Caco-2 (cell line): ENCODE measurements at regions not wholly inside any gene's neighbourhood (a gene's known extent, or its start where the extent isn't known, plus 50 kb on each side); places are given as distances from the start of the nearest gene placed in this dataset.

ENCODE experiments used
- BruUV-seq: library from RNA; stranded (reverse); fragments of 400-500 nt; replicated peaks from 2 replicates; lab custom pipeline; 2021; lab: Mats Ljungman, UMichigan
- CTCF ChIA-PET: fragments of 300-600 bp; sonication (Branson Sonifier 250); formaldehyde crosslinking; loops from one replicate; lab custom pipeline; 2022; ENCODE audit warnings: antibody characterized with exemption; lab: Charles Lee
- POLR2A ChIA-PET: fragments of 300-600 bp; sonication (Branson Sonifier 250); formaldehyde crosslinking; loops from one replicate; lab custom pipeline; 2022; ENCODE audit warnings: antibody characterized with exemption; lab: Charles Lee
- DNase-seq, 2 experiments: peaks; one replicate each; pipeline versions ENCODE4 v3.0.0 to v3.0.0-alpha.2; 2020 to 2022
- H3K27me3 ChIP-seq: replicated peaks from 2 replicates; pipeline ENCODE4 v1.6.0; 2011; ENCODE audit warnings: low read length; ENCODE audit not compliant: control insufficient read depth, insufficient read depth
- H3K36me3 ChIP-seq: 2 replicates; pipeline ENCODE4 v1.5.1; 2011; ENCODE audit warnings: low read length; ENCODE audit not compliant: control insufficient read depth, insufficient read depth
- H3K4me1 ChIP-seq: fragments of 250-450 bp; sonication (Bioruptor Pico); 2 replicates; pipeline ENCODE4 v1.5.1; 2020; ENCODE audit warnings: mild to moderate bottlenecking
- H3K4me3 ChIP-seq: 2 replicates; pipeline ENCODE4 v1.5.1; 2011; ENCODE audit warnings: low read depth, mild to moderate bottlenecking, control low read depth, low read length
- H3K9me3 ChIP-seq: fragments of 250-450 bp; sonication (Bioruptor Pico); 2 replicates; pipeline ENCODE4 v1.5.1; 2020; ENCODE audit warnings: mild to moderate bottlenecking, moderate library complexity
- H3K27ac Mint-ChIP-seq: one replicate; pipeline ENCODE4 v1.8.0; 2022; ENCODE audit warnings: mixed read lengths; ENCODE audit not compliant: unreplicated experiment
- H3K27me3 Mint-ChIP-seq: one replicate; pipeline ENCODE4 v1.8.0; 2022; ENCODE audit warnings: mixed read lengths; ENCODE audit not compliant: insufficient read depth, unreplicated experiment
- H3K36me3 Mint-ChIP-seq: one replicate; pipeline ENCODE4 v1.8.0; 2022; ENCODE audit warnings: mild to moderate bottlenecking, mixed read lengths; ENCODE audit not compliant: insufficient read depth, unreplicated experiment
- H3K4me1 Mint-ChIP-seq: one replicate; pipeline ENCODE4 v1.8.0; 2022; ENCODE audit warnings: low read depth, mixed read lengths; ENCODE audit not compliant: unreplicated experiment
- H3K4me3 Mint-ChIP-seq: one replicate; pipeline ENCODE4 v1.8.0; 2022; ENCODE audit warnings: mild to moderate bottlenecking, moderate library complexity, mixed read lengths; ENCODE audit not compliant: unreplicated experiment
- H3K9me3 Mint-ChIP-seq: one replicate; pipeline ENCODE4 v1.8.0; 2022; ENCODE audit warnings: mixed read lengths; ENCODE audit not compliant: unreplicated experiment
- CTCF ChIP-seq, 2 experiments: fragments of 200-600 bp in 1 of 2; IDR thresholded peaks; 1 replicate in 1 of 2; 2 replicates in 1 of 2; pipeline versions ENCODE4 v1.5.1 to v1.8.0; 2011 to 2022; ENCODE audit warnings: antibody characterized with exemption in 1 of 2, control low read depth in 1 of 2, inconsistent platforms in 1 of 2, low read depth in 1 of 2, low read length in 1 of 2, mild to moderate bottlenecking in 1 of 2, moderate library complexity in 1 of 2; ENCODE audit not compliant: insufficient read depth in 1 of 2, severe bottlenecking in 1 of 2, unreplicated experiment in 1 of 2
- intact Hi-C: fragments of 100-400 bp; cut with micrococcal nuclease; formaldehyde crosslinking; loops from one replicate; pipeline ENCODE4 v1.10.0; 2022; ENCODE audit not compliant: unreplicated experiment

GRCh38 chr1:25027822-25028586 is 97.9 kb upstream of the RUNX3 start:
- no peaks in the 10 kb centered on the region for H3K9me3 ChIP-seq
- no peak for TF ChIP-seq CTCF (IDR thresholded peaks at IDR 0.05; ENCODE audit: insufficient read depth in 1 of 2, low read depth in 1 of 2, low read length in 1 of 2, severe bottlenecking in 1 of 2, unreplicated experiment in 1 of 2)
- BruUV-seq, result no TSS peak
- POLR2A ChIA-PET, result no interaction called here
- no peak overlapping the region for H3K27ac Mint-ChIP-seq
- DNase-seq, result no peak
- intact Hi-C loops, result no loop called here
- H3K27me3 ChIP-seq, result no peaks in the 10 kb centered on the region
- no peaks in the 10 kb centered on the region for H3K27me3 Mint-ChIP-seq
- no peaks in the 10 kb centered on the region for H3K9me3 Mint-ChIP-seq
- no peak overlapping the region for H3K4me3 ChIP-seq
- H3K36me3 Mint-ChIP-seq, result no peaks in the 10 kb centered on the region
- CTCF ChIA-PET, result no interaction called here
- H3K36me3 ChIP-seq, result no peaks in the 10 kb centered on the region
- no peaks in the 10 kb centered on the region for H3K4me1 ChIP-seq
- no peaks in the 10 kb centered on the region for H3K4me1 Mint-ChIP-seq
- no peak overlapping the region for H3K4me3 Mint-ChIP-seq

DNA sequence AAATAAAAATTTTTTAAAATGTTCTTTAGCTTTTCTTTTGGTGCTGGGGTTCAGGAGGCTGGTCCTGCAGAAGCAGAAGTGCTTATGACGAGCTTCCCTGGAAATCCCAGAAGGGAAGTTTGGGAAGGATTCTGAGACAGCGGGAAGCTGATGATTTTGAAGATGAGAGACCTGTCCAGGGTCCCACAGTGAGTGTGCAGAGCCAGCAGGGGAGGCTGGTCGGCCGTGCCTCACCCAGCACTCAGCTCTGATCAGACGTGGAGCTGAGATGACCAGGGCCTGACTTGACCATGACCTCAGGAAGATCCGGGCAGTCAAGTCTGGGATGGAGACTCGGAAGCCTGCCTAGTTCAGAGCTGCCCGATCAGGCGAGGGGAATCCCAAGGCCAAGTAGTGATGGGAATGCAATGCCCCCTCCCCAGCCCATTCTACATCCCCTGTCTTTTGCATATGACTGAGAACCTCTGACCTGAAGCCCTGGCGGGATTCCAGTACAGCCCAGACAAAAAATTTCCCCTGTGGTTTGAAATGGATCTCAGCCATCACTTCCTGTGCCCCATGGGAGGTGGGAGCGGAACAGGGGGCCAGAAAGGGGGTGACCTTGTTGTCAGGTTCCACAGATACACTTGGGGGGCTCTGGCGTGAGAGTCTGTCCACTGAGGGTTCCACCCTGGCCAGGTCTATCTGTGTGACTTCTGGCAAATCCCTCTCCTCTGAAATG is 96.8 kb upstream of the RUNX3 start:
- no peak overlapping the region for H3K27ac Mint-ChIP-seq
- no peaks in the 10 kb centered on the region for H3K9me3 Mint-ChIP-seq

More for the DNA sequence above, 96.8 kb upstream of the RUNX3 start:
- Mint-ChIP-seq H3K27me3 (no peaks in the 10 kb centered on the region), H3K36me3 (no peaks in the 10 kb centered on the region), H3K4me3 (no peak overlapping the region), H3K4me1 (no peaks in the 10 kb centered on the region)
- H3K4me1 ChIP-seq, result no peaks in the 10 kb centered on the region
- TF ChIP-seq CTCF (IDR thresholded peaks at IDR 0.05; ENCODE audit: insufficient read depth in 1 of 2, low read depth in 1 of 2, low read length in 1 of 2, severe bottlenecking in 1 of 2, unreplicated experiment in 1 of 2), result peak in 1 of 2 experiments; percentile 3
- POLR2A ChIA-PET, result interaction anchor here (0.6 kb wide), 1 partner anchor 849 kb away, joined by 3 read pairs; no protein-coding TSS in a partner anchor
- no peak for DNase-seq
- CTCF ChIA-PET, result no interaction called here
- BruUV-seq, result no TSS peak
- no peak overlapping the region for H3K4me3 ChIP-seq
- H3K36me3 ChIP-seq, result no peaks in the 10 kb centered on the region
- H3K27me3 ChIP-seq, result no peaks in the 10 kb centered on the region
- no peaks in the 10 kb centered on the region for H3K9me3 ChIP-seq
- intact Hi-C loops, result no loop called here
